GM18861 (cell line): ENCODE measurements at regions not wholly inside any gene's neighbourhood (a gene's known extent, or its start where the extent isn't known, plus 50 kb on each side); places are given as distances from the start of the nearest gene placed in this dataset.
A peak's percentile ranks its signal among the peaks of the same experiment; 100 is the strongest.
"Not testable (repeated sequence)": the region's sequence is repeated elsewhere in the genome, so short reads cannot be mapped to it uniquely, and the experiment has no call there.

Experiments used
- ATAC-seq: cut with Tn5 transposase; IDR thresholded peaks from one replicate; pipeline ENCODE4 v1.9.1; 2021; ENCODE audit not compliant: unreplicated experiment

DNA sequence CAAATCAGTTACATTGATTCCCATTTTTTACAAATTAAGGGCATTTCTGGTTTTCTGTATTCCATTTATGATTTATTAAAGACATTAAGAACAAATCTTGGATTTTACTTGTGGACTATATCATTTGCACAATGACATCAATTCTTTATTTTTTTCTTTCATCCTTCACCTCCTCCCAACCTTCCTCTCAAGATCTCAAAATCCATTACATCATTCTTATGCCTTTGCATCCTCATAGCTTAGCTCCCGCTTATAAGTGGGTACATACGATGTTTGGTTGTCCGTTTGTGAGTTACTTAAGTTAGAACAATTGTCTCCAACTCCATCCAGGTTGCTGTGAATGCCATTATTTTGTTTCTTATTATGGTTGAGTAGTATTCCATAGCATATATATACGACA, 752.8 kb downstream of the CD109 start:
- no peak for ATAC-seq

- peak; percentile 99 for ATAC-seq
Observed at GRCh38 chr6:74447013-74447412, 751.0 kb downstream of the CD109 start.

DNA sequence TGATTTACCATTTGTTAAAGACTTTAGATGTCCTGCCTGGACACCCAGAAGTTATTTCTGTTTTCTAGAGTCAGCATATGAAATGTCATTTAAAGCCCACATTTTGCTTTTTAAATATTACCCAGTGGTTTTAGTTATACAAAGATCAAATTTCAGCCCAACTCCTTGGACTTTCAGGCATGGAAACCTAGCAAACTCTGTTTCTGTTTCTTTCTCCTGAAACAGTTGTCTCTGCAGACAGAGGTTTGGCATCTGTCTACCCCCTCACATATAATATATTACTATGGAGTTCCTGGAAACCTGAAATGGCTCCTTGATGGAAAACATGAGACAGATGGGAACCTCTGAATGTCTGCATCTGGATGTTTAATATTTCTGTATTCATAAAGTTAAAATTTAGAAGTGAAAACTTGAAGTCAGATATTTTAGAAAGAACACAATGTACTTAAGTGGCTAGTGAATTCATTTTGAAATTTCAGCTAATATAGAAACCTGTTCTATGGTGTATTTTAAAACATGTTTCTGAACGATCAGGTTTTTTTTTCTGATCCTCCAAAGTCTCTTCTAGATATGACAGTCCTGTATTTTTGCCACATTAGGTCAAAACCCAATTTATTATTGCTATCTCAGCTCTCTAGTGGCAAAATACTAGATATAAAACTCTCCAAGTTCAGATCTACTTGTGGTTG, 743.3 kb downstream of the CD109 start:
- ATAC-seq = peak; percentile 51

GRCh38 chr6:74438395-74438794, 742.4 kb downstream of the CD109 start:
- not testable (repeated sequence) for ATAC-seq

- no peak for ATAC-seq
Observed at GRCh38 chr6:74434171-74434570, 738.2 kb downstream of the CD109 start.

- ATAC-seq = no peak
Observed at GRCh38 chr6:74431873-74432580, 736.0 kb downstream of the CD109 start.

- no peak for ATAC-seq
Observed at GRCh38 chr6:74420221-74420620, 724.2 kb downstream of the CD109 start.

DNA sequence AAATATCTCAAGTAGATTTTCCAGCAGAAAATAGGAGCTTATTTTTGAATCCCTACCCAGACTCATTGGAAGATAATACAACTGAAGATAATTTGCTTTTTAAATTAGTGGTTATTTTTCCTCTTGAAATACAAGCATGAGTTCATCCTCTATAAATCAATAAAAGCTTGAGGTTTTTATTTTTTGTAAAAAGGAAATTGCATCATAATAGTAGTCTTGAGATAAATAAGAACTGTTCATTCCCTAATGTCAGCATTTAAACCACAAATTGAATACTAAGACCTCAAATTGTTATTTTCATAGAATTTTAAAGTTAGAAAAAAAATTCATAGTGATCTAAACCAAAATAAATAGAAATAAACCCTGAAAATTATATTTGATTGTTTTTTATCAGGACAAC, 719.1 kb downstream of the CD109 start:
- ATAC-seq = no peak

DNA sequence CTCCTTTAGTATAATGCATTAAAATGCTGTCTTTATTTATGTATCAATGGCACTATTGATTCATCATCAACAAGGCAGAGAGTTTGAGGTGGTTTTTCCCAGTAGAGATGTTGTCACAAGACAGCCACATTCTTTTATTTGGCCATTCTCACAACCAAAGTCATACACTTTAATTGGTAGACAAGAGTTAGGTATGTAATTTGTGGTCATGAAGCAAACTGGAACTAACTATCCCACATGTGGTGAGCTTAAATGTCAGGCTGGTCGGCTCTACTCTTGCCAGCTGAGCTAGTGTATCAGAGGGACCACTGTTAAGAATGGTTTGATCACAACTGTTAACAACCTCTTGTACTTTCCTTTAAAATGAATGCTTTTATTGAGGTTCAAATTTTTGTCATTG, 714.6 kb downstream of the CD109 start:
- no peak for ATAC-seq

- peak; percentile 94 for ATAC-seq
Observed at GRCh38 chr6:74409447-74409846, 713.4 kb downstream of the CD109 start.

DNA sequence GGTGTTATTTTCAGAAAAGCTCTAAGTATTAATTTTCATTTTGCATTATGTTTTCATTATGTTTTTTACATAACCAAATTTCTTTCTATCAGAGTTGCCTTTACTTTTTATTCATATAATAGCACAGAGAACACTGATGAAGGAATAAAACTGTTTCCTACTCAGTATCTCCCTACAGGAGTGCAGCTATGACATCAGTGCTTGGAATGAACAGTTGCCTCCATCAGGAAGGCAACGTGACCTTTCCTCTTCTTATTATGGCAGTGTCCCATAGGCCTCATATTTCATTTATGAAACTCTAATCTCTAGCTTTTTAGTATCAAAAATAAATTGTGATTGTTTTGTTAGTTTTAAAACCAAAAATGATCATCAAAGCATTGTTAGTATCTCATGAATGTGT, 712.8 kb downstream of the CD109 start:
- ATAC-seq = no peak

DNA sequence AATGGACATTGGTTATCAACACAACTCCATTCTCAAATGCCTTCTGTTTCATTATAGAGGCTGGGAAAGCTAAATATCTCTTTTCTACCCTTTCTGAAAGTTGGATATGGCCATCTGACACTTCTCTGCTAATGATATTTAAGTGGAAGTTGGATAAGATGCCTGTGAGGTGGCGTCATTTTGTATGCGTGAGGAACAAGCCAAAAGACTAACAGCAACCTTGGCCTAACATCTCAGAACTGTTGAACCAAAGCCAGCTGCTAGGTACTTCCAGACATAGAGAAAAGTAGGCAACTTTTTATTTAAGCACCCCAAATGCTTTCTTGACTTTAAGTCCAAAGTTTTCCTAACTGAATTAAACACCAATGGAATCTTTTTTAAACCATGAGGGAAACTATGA, 708.4 kb downstream of the CD109 start:
- no peak for ATAC-seq

DNA sequence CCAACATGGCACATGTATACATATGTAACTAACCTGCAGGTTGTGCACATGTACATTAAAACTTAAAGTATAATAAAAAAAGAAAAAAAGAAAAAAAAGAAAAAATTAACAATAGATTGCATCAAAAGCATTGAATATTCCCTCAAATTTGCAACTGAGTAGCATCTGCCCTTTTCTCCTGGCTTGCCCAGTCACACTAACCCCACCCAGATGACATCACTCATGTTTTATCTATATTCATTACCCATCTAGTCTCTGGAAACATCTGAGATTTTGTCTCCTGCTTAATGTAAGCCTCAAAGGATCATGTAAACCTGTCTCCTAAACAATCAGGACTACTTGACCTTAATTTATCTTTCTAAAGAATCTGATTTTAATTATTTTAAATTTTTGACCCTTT, 706.8 kb downstream of the CD109 start:
- ATAC-seq = no peak

DNA sequence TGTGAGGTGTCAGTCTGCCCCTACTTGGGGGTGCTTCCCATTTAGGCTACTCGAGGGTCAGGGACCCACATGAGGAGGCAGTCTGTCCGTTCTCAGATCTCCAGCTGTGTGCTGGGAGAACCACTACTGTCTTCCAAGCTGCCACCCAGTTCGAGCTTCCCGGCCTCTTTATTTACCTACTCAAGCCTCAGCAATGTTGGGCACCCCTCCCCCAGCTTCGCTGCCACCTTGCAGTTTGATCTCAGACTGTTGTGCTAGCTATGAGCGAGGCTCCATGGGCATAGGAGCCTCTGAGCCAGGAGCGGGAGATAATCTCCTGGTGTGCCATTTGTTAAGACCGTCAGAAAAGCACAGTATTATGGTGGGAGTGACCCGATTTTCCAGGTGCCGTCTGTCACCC, 682.4 kb downstream of the CD109 start:
- ATAC-seq = not testable (repeated sequence)

DNA sequence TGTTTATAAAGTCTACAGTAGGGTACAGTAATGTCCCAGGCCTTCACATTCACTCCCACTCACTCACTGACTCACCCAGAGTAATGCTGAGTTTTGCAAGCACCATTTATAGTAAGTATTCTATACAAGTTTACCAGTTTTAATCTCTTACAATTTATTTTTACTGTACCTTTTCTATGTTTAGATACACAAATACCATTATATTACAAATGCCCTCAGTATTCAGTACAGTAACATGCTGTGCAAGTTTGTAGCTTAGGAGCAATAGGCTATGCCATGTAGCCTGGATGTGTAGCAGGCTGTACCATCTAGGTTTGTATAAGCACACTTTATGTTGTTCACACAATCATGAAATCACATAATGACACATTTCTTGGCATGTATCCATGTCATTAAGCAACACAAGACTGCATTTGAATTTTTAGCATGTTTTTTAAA, 673.6 kb downstream of the CD109 start:
- ATAC-seq = no peak

DNA sequence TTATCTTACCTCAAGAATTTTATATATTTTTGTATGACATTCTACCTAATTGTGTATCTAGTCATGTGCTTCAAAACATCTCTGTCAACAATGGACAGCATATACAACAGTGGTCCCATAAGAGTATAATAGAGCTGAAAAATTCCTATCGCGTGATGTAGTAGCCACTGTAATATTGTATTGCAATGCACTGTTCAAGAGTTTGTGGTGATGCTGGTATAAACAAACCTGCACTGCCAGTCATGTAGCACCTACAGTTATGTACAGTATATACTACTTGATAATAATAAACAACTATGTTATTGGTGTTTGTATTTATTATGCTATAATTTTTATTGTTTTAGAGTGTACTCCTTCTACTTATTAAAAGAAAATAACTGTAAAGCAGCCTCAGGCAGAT, 672.7 kb downstream of the CD109 start:
- no peak for ATAC-seq

DNA sequence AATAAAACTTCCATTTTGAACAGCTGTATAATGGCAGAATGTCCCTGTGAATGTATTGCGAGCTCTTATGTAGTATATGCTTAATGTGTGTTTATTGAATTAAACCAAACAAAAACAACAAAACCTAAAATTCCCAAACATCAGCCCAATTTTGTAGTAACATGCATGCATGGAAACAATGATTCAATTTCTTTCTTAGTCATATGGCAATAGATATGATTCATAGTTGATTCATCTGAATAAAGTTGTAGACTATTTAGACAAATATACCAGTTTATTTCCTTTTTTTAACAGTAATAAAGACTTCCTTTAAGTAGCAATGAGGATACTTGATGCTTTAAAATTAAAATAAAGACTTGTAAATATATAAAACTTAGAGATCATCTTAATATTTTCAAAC, 670.6 kb downstream of the CD109 start:
- no peak for ATAC-seq

DNA sequence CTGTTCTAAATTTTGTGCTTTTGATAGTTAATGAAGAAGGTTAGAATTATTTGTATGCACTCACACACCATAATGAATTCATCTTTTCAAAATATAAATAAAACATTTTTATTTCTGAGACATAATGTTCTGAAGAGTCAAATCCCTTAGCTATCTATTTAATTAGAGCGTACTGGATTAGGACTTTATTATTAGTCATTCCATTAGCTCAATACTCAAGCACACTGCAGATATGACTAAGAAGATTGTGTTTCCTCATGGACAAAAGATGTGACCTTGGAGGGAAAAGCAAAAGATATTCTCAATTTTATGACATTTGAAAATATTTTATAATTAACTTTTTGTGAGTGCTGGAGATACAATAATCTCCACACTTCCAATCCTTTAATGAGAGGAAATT, 666.4 kb downstream of the CD109 start:
- ATAC-seq = no peak

DNA sequence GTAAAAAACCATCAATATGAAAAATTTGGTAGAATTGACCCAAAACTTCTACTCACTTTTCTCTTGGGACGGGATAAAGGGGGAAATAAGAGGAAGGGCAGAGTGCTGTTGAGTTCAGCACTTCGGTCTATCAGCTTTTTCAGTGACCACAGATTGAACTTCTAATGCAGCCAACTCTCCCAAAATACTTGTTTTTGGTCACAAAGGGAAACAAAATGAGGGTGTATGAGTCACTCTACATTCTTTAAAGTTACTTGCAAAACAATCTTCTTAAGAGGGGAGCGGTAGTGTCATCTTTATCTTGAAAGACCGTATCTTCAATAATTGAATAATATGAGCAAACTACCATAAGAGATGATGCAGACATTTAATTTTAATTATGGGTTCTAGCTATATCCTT, 661.3 kb downstream of the CD109 start:
- no peak for ATAC-seq

- no peak for ATAC-seq
Observed at GRCh38 chr6:74356391-74356790, 660.4 kb downstream of the CD109 start.

DNA sequence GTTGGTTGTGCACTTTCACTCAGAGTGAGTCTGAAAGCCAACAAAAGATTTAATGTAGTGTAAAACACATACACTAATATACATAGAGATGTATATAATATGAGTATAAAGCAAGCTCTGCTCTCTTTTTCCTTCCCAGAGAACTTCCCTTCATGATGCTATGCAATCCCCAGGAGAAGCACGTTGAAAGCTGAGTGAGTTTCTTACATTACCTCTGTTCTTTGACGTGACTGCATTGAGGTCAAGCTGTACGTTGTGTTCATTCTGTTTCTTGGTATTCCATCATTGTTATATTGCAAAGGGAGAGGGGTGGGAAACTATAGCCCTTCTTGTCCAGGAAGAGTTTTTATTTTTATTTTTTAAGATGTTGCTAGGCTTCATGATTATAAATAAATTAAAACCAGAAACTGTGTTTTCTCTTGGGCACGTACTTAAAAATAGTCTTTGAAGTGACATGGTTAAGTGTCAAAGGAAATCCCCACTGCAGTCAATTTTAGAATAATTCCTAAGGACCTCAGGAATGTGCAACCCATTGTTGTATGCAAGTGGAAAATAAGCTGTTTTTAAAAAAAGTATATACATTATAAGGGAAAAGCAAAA, 651.0 kb downstream of the CD109 start:
- no peak for ATAC-seq

- ATAC-seq = no peak
Observed at GRCh38 chr6:74343804-74344203, 647.8 kb downstream of the CD109 start.
